ENCODE measurements at regions not wholly inside any gene's neighbourhood (a gene's known extent, or its start where the extent isn't known, plus 50 kb on each side); places are given as distances from the start of the nearest gene placed in this dataset.

- no peaks in the 10 kb centered on the region for H3K4me1 ChIP-seq (ENCODE audit: low read depth)
- no peaks in the 10 kb centered on the region for H3K9me3 ChIP-seq
- DNase-seq = no peak
- intact Hi-C loops (cut with DNase I, micrococcal nuclease) = no loop called here
- no peak for ATAC-seq
- no peak for TF ChIP-seq CTCF (IDR thresholded peaks at IDR 0.05)
- no peak overlapping the region for H3K4me3 ChIP-seq
- H3K36me3 ChIP-seq (ENCODE audit: low read depth) = no peaks in the 10 kb centered on the region
Measured at GRCh38 chr4:17065821-17066220, 167.4 kb upstream of the LDB2 start.

GRCh38 chr4:17064959-17065358 is 166.5 kb upstream of the LDB2 start:
- no peak for TF ChIP-seq CTCF (IDR thresholded peaks at IDR 0.05)
- ATAC-seq (no peak), DNase-seq (no peak)
- H3K4me1 ChIP-seq (ENCODE audit: low read depth) = no peaks in the 10 kb centered on the region
- no peaks in the 10 kb centered on the region for H3K36me3 ChIP-seq (ENCODE audit: low read depth)
- intact Hi-C loops (cut with DNase I, micrococcal nuclease) = no loop called here
- no peaks in the 10 kb centered on the region for H3K9me3 ChIP-seq
- no peak overlapping the region for H3K4me3 ChIP-seq

- H3K4me3 ChIP-seq = no peak overlapping the region
- no peak for TF ChIP-seq CTCF (IDR thresholded peaks at IDR 0.05)
- DNase-seq (no peak), ATAC-seq (no peak)
- no peaks in the 10 kb centered on the region for H3K4me1 ChIP-seq (ENCODE audit: low read depth)
- intact Hi-C loops (cut with DNase I, micrococcal nuclease) = no loop called here
- H3K36me3 ChIP-seq (ENCODE audit: low read depth) = no peaks in the 10 kb centered on the region
- no peaks in the 10 kb centered on the region for H3K9me3 ChIP-seq
Measured at GRCh38 chr4:17063888-17064287, 165.4 kb upstream of the LDB2 start.

GRCh38 chr4:17060230-17060629 is 161.8 kb upstream of the LDB2 start:
- TF ChIP-seq CTCF (IDR thresholded peaks at IDR 0.05) = no peak
- no peaks in the 10 kb centered on the region for H3K9me3 ChIP-seq
- H3K4me3 ChIP-seq = no peak overlapping the region
- no peaks in the 10 kb centered on the region for H3K36me3 ChIP-seq (ENCODE audit: low read depth)
- DNase-seq = no peak
- intact Hi-C loops (cut with DNase I, micrococcal nuclease) = no loop called here
- H3K4me1 ChIP-seq (ENCODE audit: low read depth) = no peaks in the 10 kb centered on the region
- ATAC-seq = no peak

- intact Hi-C loops (cut with DNase I, micrococcal nuclease) = no loop called here
- ATAC-seq = no peak
- no peak for TF ChIP-seq CTCF (IDR thresholded peaks at IDR 0.05)
- no peak for DNase-seq
- Histone ChIP-seq H3K4me1 (ENCODE audit: low read depth) (no peaks in the 10 kb centered on the region), H3K9me3 (no peaks in the 10 kb centered on the region), H3K36me3 (ENCODE audit: low read depth) (no peaks in the 10 kb centered on the region), H3K4me3 (no peak overlapping the region)
Measured at GRCh38 chr4:17058916-17059741, 160.7 kb upstream of the LDB2 start.

Measured in mucosa of descending colon (tissue), 3 donors.